ENCODE measurements at regions not wholly inside any gene's neighbourhood (a gene's known extent, or its start where the extent isn't known, plus 50 kb on each side); places are given as distances from the start of the nearest gene placed in this dataset.
"Not testable (repeated sequence)": the region's sequence is repeated elsewhere in the genome, so short reads cannot be mapped to it uniquely, and the experiment has no call there.

DNA sequence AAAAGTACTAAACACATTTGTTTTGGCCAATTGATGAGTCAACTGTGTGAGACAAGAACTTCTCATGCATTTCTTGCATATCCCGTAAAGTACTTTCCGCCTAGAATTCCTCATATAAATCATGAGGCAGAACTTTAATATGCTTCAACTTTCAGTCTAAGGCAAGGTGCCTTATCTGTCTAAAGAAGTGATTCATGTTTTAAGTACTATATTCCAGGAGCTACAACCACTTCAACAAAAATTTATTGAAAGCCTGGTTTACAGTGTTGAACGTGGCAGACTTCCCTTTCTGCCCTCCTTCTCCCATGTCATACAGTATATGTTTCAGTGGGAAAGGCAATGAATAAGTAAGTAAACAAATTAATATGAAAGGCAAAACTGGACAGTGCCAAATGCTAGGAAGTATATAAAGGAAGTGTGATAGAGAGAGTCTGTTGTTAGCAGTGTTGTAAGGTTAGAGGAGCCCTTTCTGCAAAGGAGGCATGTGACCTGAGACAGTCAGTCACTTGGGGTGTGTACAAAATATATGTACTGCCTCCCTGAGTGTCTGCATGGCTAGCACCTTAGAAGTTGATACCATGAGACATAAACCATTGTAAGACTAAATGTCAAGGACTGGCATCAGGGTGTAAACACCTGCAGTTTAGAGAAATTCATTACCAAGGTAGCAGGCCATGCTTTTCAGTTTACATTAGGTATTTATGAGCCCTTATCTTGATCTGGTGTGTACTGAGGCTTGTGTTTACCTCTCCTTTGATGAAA lies 362.2 kb downstream of the SRGAP2C start:
- H3K27me3 ChIP-seq = no peaks in the 10 kb centered on the region
- no peaks in the 10 kb centered on the region for H3K4me1 ChIP-seq
- H3K36me3 ChIP-seq = no peaks in the 10 kb centered on the region
- TF ChIP-seq, protein P1, sequence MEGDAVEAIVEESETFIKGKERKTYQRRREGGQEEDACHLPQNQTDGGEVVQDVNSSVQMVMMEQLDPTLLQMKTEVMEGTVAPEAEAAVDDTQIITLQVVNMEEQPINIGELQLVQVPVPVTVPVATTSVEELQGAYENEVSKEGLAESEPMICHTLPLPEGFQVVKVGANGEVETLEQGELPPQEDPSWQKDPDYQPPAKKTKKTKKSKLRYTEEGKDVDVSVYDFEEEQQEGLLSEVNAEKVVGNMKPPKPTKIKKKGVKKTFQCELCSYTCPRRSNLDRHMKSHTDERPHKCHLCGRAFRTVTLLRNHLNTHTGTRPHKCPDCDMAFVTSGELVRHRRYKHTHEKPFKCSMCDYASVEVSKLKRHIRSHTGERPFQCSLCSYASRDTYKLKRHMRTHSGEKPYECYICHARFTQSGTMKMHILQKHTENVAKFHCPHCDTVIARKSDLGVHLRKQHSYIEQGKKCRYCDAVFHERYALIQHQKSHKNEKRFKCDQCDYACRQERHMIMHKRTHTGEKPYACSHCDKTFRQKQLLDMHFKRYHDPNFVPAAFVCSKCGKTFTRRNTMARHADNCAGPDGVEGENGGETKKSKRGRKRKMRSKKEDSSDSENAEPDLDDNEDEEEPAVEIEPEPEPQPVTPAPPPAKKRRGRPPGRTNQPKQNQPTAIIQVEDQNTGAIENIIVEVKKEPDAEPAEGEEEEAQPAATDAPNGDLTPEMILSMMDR (IDR thresholded peaks at IDR 0.05) = no peak
- intact Hi-C loops (cut with DNase I) = no loop called here
- no peak overlapping the region for H3K27ac ChIP-seq
- DNase-seq (ENCODE audit: low spot score in 2 of 2) = no peak
- H3K4me3 ChIP-seq = no peak overlapping the region
- H3K9me3 ChIP-seq = no peaks in the 10 kb centered on the region

DNA sequence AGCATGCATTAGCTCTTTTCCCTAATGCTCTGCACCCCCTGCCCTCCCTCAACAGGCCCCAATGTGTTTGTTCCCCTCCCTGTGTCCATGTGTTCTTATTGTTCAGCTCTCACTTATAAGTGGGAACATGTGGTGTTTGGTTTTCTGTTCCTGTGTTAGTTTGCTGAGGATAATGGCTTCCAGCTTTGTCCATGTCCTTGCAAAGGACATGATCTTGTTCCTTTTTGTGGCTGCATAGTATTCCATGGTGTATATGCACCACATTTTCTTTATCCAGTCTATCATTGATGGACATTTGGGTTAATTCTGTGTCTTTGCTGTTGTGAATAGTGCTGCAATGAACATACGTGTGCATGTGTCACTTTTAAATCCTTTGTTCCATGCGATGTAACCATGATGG lies 363.0 kb downstream of the SRGAP2C start:
- H3K9me3 ChIP-seq; H3K4me3 ChIP-seq; H3K4me1 ChIP-seq; intact Hi-C loops (cut with DNase I); H3K27me3 ChIP-seq; DNase-seq (ENCODE audit: low spot score in 2 of 2); H3K27ac ChIP-seq; H3K36me3 ChIP-seq: not testable (repeated sequence)

GRCh38 chr1:121550817-121551216 lies 366.0 kb downstream of the SRGAP2C start:
- intact Hi-C loops (cut with DNase I); H3K4me3 ChIP-seq; DNase-seq (ENCODE audit: low spot score in 2 of 2); H3K27me3 ChIP-seq; H3K27ac ChIP-seq; H3K9me3 ChIP-seq; H3K4me1 ChIP-seq; H3K36me3 ChIP-seq: not testable (repeated sequence)

DNA sequence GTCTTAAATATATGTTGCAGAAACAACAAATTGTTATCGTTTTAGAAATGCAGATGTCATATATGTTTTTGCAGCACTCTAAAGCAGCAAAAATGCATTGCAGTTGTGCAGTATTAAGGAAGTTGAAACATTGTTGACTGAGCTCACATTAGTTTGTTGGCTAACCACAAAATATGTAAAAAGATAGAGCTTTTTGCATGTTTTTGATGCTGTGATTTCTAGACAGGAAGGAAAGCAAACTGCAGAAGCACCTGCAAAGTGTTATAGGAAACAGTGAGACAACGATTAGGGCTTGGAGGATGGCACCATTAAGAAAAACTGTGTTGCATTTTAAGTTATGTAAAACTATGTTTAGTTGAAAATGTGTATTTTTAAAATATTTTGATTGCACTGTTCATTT lies 366.7 kb downstream of the SRGAP2C start:
- DNase-seq (ENCODE audit: low spot score in 2 of 2); H3K4me1 ChIP-seq; H3K36me3 ChIP-seq; intact Hi-C loops (cut with DNase I); H3K27me3 ChIP-seq; H3K27ac ChIP-seq; H3K9me3 ChIP-seq; H3K4me3 ChIP-seq: not testable (repeated sequence)

DNA sequence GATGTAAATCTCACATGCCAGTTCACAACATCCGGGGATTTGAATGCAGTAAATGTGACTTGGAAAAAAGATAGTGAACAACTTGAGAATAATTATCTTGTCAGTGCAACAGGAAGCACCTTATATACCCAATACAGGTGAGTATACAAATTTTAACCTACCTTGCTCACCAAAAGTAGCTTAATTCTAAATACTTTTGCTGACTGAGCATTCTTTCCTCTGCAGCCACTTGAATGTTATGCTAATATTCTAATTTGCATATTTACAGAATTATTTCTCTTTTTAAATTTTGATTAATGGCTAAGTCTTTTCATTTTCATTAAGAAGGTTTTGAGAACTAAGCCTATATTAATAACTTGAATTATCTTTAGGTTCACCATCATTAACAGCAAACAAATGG lies 371.8 kb downstream of the SRGAP2C start:
- H3K27me3 ChIP-seq; intact Hi-C loops (cut with DNase I); H3K9me3 ChIP-seq; H3K4me3 ChIP-seq; H3K27ac ChIP-seq; DNase-seq (ENCODE audit: low spot score in 2 of 2); H3K36me3 ChIP-seq; H3K4me1 ChIP-seq: not testable (repeated sequence)

GRCh38 chr1:121558034-121558433 lies 373.3 kb downstream of the SRGAP2C start:
- intact Hi-C loops (cut with DNase I); H3K36me3 ChIP-seq; DNase-seq (ENCODE audit: low spot score in 2 of 2); H3K27me3 ChIP-seq; H3K4me1 ChIP-seq; H3K9me3 ChIP-seq; H3K4me3 ChIP-seq; H3K27ac ChIP-seq: not testable (repeated sequence)

DNA sequence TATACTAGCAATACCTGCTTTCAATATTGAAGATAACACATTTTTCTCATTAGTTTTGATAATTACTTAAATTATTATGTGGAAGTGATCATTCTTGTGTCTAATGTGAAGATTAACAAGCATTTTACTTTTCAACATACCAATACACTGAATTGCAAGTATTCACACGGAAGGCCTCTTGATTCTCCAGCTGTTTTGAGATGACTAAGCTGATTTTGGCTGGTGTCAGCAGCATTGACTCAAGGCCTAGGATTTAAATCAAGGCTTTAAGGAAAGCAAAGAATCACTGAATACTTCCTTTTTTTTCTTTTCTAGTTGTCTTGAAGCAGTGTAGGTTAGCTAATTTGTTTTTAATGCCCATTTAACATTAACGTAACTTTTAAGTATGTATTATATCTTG lies 373.7 kb downstream of the SRGAP2C start:
- TF ChIP-seq, protein P1 (IDR thresholded peaks at IDR 0.05) = no peak
- Histone ChIP-seq H3K27ac (no peak overlapping the region), H3K4me1 (no peaks in the 10 kb centered on the region), H3K4me3 (no peak overlapping the region), H3K9me3 (no peaks in the 10 kb centered on the region), H3K36me3 (no peaks in the 10 kb centered on the region), H3K27me3 (no peaks in the 10 kb centered on the region)
- DNase-seq (ENCODE audit: low spot score in 2 of 2) = no peak
- intact Hi-C loops (cut with DNase I) = no loop called here

GRCh38 chr1:121566346-121566745 lies 381.6 kb downstream of the SRGAP2C start:
- no peak for DNase-seq (ENCODE audit: low spot score in 2 of 2)
- Histone ChIP-seq H3K9me3 (no peaks in the 10 kb centered on the region), H3K36me3 (no peaks in the 10 kb centered on the region), H3K27ac (no peak overlapping the region), H3K4me1 (no peaks in the 10 kb centered on the region), H3K27me3 (no peaks in the 10 kb centered on the region), H3K4me3 (no peak overlapping the region)
- TF ChIP-seq, protein P1 (IDR thresholded peaks at IDR 0.05) = no peak
- intact Hi-C loops (cut with DNase I) = no loop called here
